ENCODE measurements at regions not wholly inside any gene's neighbourhood (a gene's known extent, or its start where the extent isn't known, plus 50 kb on each side); places are given as distances from the start of the nearest gene placed in this dataset.

GRCh38 chr6:168739381-168739780, 298.4 kb downstream of the SMOC2 start:
- WGBS (ENCODE audit: missing lambda C conversion rate) = 36% methylated on average over 2 of the region's 2 CpGs
- ChIA-PET CTCF (no interaction called here), POLR2A (no interaction called here)
- FAIRE-seq = no peak
- DNase-seq (ENCODE audit: low read depth in 1 of 2, low spot score in 1 of 2) = no peak
- Histone ChIP-seq H3K4me3 (no peak overlapping the region), H3K9me3 (no peaks in the 10 kb centered on the region; the same call in 2 of the 3 replicates), H3K27ac (no peak overlapping the region), H3K4me2 (no peak overlapping the region), H3K4me1 (no peaks in the 10 kb centered on the region)
- TF ChIP-seq RFX5 (IDR thresholded peaks at IDR 0.05) (no peak), FOXS1 (CRISPR knock-in tag; IDR thresholded peaks at IDR 0.05) (no peak), PBX3 (IDR thresholded peaks at IDR 0.05) (no peak)
- ATAC-seq = no peak

GRCh38 chr6:168737481-168737880, 296.5 kb downstream of the SMOC2 start:
- WGBS (ENCODE audit: missing lambda C conversion rate) = 24% methylated on average over 5 of the region's 5 CpGs
- no peak overlapping the region for H3K4me3 ChIP-seq
- TF ChIP-seq HOXB5 (CRISPR knock-in tag; IDR thresholded peaks at IDR 0.05) = no peak
- TF ChIP-seq PBX3 (IDR thresholded peaks at IDR 0.05) = no peak
- TF ChIP-seq NR3C1 (IDR thresholded peaks at IDR 0.05) = no peak
- TF ChIP-seq ZNF302 (CRISPR knock-in tag; IDR thresholded peaks at IDR 0.05) = no peak
- TF ChIP-seq ESRRA (IDR thresholded peaks at IDR 0.05; ENCODE audit: borderline replicate concordance, low read length) = no peak
- TF ChIP-seq HDAC2 (IDR thresholded peaks at IDR 0.05) = no peak
- TF ChIP-seq FOSL2 (IDR thresholded peaks at IDR 0.05) = no peak
- no peak for TF ChIP-seq FOSL2 (CRISPR knock-in tag; IDR thresholded peaks at IDR 0.05)
- TF ChIP-seq CBX8 (IDR thresholded peaks at IDR 0.05) = no peak
- TF ChIP-seq E2F6 (IDR thresholded peaks at IDR 0.05; ENCODE audit: borderline replicate concordance, low read depth) = no peak
- no peak for TF ChIP-seq KDM5A (IDR thresholded peaks at IDR 0.05)
- no peak for TF ChIP-seq EHF (CRISPR knock-in tag; IDR thresholded peaks at IDR 0.05)
- TF ChIP-seq CHD4 (IDR thresholded peaks at IDR 0.05; ENCODE audit: borderline replicate concordance) = no peak
- TF ChIP-seq GATA3 (IDR thresholded peaks at IDR 0.05; ENCODE audit: borderline replicate concordance) = no peak
- TF ChIP-seq CTCF (IDR thresholded peaks at IDR 0.05) = no peak
- no peak for TF ChIP-seq ATOH8 (CRISPR knock-in tag; IDR thresholded peaks at IDR 0.05; ENCODE audit: low read depth)
- ChIA-PET CTCF (no interaction called here), POLR2A (no interaction called here)
- no peaks in the 10 kb centered on the region for H3K4me1 ChIP-seq
- no peak overlapping the region for H3K4me2 ChIP-seq
- H3K27ac ChIP-seq = no peak overlapping the region
- H3K9me3 ChIP-seq = no peaks in the 10 kb centered on the region; the same call in 2 of the 3 replicates
- DNase-seq (ENCODE audit: low read depth in 1 of 2, low spot score in 1 of 2) = peak; percentile 9 to 13
- peak in 1 of 2 experiments; percentile 50; a peak in 1 of 6 replicates for ATAC-seq
- no peak for FAIRE-seq

GRCh38 chr6:168737014-168737413, 296.0 kb downstream of the SMOC2 start:
- ATAC-seq = no peak
- ChIA-PET CTCF (no interaction called here), POLR2A (no interaction called here)
- no peak for DNase-seq (ENCODE audit: low read depth in 1 of 2, low spot score in 1 of 2)
- Histone ChIP-seq H3K4me1 (no peaks in the 10 kb centered on the region), H3K4me3 (no peak overlapping the region), H3K4me2 (no peak overlapping the region), H3K9me3 (no peaks in the 10 kb centered on the region; the same call in 2 of the 3 replicates), H3K27ac (no peak overlapping the region)
- 42% methylated on average over 3 of the region's 3 CpGs for WGBS (ENCODE audit: missing lambda C conversion rate)
- no peak for FAIRE-seq
- TF ChIP-seq HEYL (CRISPR knock-in tag; IDR thresholded peaks at IDR 0.05) = no peak
- TF ChIP-seq EHF (CRISPR knock-in tag; IDR thresholded peaks at IDR 0.05) = no peak
- TF ChIP-seq CTCF (IDR thresholded peaks at IDR 0.05) = no peak
- TF ChIP-seq CHD2 (IDR thresholded peaks at IDR 0.05; ENCODE audit: low read length, partially characterized antibody) = no peak
- no peak for TF ChIP-seq ATOH8 (CRISPR knock-in tag; IDR thresholded peaks at IDR 0.05; ENCODE audit: low read depth)
- TF ChIP-seq E2F6 (IDR thresholded peaks at IDR 0.05; ENCODE audit: borderline replicate concordance, low read depth) = no peak
- TF ChIP-seq CBX2 (IDR thresholded peaks at IDR 0.05; ENCODE audit: borderline replicate concordance, low read depth) = no peak
- TF ChIP-seq NR3C1 (IDR thresholded peaks at IDR 0.05) = no peak
- TF ChIP-seq POLR2A (IDR thresholded peaks at IDR 0.05; ENCODE audit: low read length) = no peak
- no peak for TF ChIP-seq FOXS1 (CRISPR knock-in tag; IDR thresholded peaks at IDR 0.05)
- no peak for TF ChIP-seq SREBF2 (IDR thresholded peaks at IDR 0.05)
- TF ChIP-seq MYC (IDR thresholded peaks at IDR 0.05; ENCODE audit: borderline replicate concordance, low read length) = no peak

Measured in A549 (cell line).